ENCODE measurements at regions not wholly inside any gene's neighbourhood (a gene's known extent, or its start where the extent isn't known, plus 50 kb on each side); places are given as distances from the start of the nearest gene placed in this dataset.

DNA sequence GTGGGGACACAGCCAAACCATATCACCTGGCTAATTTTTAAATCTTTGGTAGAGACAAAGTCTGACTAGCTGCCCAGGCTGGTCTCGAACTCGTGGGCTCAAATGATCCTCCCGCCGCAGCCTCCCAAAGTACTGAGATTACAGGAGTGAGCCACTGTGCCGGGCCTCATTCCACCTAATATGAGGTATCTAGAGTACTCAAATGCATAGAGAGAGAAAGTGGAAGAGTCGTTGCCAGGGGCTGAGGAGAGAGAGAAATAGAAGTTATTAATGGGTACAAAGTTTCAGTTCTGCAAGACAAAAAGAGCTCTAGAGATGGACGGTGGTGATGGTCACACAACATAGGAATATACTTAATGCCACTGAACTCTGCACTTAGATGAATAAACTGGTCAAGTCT, 119.6 kb downstream of the TOMM20 start (continued):
- TF ChIP-seq, protein P1, sequence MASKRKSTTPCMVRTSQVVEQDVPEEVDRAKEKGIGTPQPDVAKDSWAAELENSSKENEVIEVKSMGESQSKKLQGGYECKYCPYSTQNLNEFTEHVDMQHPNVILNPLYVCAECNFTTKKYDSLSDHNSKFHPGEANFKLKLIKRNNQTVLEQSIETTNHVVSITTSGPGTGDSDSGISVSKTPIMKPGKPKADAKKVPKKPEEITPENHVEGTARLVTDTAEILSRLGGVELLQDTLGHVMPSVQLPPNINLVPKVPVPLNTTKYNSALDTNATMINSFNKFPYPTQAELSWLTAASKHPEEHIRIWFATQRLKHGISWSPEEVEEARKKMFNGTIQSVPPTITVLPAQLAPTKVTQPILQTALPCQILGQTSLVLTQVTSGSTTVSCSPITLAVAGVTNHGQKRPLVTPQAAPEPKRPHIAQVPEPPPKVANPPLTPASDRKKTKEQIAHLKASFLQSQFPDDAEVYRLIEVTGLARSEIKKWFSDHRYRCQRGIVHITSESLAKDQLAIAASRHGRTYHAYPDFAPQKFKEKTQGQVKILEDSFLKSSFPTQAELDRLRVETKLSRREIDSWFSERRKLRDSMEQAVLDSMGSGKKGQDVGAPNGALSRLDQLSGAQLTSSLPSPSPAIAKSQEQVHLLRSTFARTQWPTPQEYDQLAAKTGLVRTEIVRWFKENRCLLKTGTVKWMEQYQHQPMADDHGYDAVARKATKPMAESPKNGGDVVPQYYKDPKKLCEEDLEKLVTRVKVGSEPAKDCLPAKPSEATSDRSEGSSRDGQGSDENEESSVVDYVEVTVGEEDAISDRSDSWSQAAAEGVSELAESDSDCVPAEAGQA (IDR thresholded peaks at IDR 0.05; ENCODE audit: low read depth), result no peak
- TF ChIP-seq, protein P1 (CRISPR knock-in tag; IDR thresholded peaks at IDR 0.05; ENCODE audit: borderline replicate concordance), result no peak
- TF ChIP-seq SRSF4 (IDR thresholded peaks at IDR 0.05; ENCODE audit: low read depth, low read length, poor library complexity, severe bottlenecking) (no peak), SUZ12 (IDR thresholded peaks at IDR 0.05; ENCODE audit: low read depth, low read length) (no peak), MIER2 (CRISPR knock-in tag; IDR thresholded peaks at IDR 0.05) (no peak)
- TF ChIP-seq, protein P2, sequence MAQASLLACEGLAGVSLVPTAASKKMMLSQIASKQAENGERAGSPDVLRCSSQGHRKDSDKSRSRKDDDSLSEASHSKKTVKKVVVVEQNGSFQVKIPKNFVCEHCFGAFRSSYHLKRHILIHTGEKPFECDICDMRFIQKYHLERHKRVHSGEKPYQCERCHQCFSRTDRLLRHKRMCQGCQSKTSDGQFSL (CRISPR knock-in tag; IDR thresholded peaks at IDR 0.05), result no peak

DNA sequence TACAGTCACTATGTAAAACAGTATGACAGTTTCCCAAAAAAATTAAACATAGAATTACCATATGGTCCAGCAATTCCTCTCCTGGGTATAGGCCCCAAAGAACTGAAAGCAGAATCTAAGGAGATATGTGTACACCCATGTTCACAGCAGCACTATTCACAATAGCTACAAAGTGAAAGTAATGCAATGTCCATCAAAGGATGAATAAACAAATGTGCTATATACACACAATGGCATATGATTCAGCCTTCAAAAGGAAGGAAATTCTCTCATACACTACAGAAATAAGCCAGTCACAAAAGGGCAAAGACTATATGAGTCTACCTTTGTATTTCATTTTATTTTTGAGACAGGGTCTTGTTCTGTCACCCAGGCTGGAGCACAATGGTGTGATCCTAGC, 120.4 kb downstream of the TOMM20 start:
- in situ Hi-C loops (cut with HindIII; ENCODE audit: extremely low pct_ligation_motif_present, low pct_unique_long_range_greater_than_20kb), result no loop called here
- POLR2A ChIA-PET, result interaction anchor here (1.9 kb wide), 1 partner anchor 65 kb away, joined by 4 read pairs; no protein-coding TSS in a partner anchor
- H3K27me3 ChIP-seq (ENCODE audit: control insufficient read depth in 1 of 2, insufficient read depth in 2 of 2, low read length in 2 of 2), result no peaks in the 10 kb centered on the region
- BruUV-seq (replicated peaks), result no TSS peak
- no peaks in the 10 kb centered on the region for H3K79me2 ChIP-seq (ENCODE audit: insufficient read depth, low read length)
- ATAC-seq (no peak), DNase-seq (ENCODE audit: low spot score) (no peak), FAIRE-seq (no peak)
- no peak overlapping the region for H3K27ac ChIP-seq (ENCODE audit: extremely low read length, insufficient read depth, low read length)
- no peaks in the 10 kb centered on the region for H4K20me1 ChIP-seq (ENCODE audit: insufficient read depth, low read length)
- intact Hi-C loops (cut with micrococcal nuclease; ENCODE audit: unreplicated experiment), result no loop called here
- TF ChIP-seq ZIK1 (CRISPR knock-in tag; IDR thresholded peaks at IDR 0.05; ENCODE audit: borderline replicate concordance, low read depth), result no peak
- TF ChIP-seq ZNF550 (CRISPR knock-in tag; IDR thresholded peaks at IDR 0.05; ENCODE audit: borderline replicate concordance), result no peak
- TF ChIP-seq KLF11 (CRISPR knock-in tag; IDR thresholded peaks at IDR 0.05), result no peak
- TF ChIP-seq ADNP (CRISPR knock-in tag; IDR thresholded peaks at IDR 0.05), result no peak
- TF ChIP-seq, protein P3, sequence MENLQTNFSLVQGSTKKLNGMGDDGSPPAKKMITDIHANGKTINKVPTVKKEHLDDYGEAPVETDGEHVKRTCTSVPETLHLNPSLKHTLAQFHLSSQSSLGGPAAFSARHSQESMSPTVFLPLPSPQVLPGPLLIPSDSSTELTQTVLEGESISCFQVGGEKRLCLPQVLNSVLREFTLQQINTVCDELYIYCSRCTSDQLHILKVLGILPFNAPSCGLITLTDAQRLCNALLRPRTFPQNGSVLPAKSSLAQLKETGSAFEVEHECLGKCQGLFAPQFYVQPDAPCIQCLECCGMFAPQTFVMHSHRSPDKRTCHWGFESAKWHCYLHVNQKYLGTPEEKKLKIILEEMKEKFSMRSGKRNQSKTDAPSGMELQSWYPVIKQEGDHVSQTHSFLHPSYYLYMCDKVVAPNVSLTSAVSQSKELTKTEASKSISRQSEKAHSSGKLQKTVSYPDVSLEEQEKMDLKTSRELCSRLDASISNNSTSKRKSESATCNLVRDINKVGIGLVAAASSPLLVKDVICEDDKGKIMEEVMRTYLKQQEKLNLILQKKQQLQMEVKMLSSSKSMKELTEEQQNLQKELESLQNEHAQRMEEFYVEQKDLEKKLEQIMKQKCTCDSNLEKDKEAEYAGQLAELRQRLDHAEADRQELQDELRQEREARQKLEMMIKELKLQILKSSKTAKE (CRISPR knock-in tag; IDR thresholded peaks at IDR 0.05; ENCODE audit: borderline replicate concordance), result no peak
- TF ChIP-seq JUN (CRISPR knock-in tag; IDR thresholded peaks at IDR 0.05), result no peak
- TF ChIP-seq KDM5A (IDR thresholded peaks at IDR 0.05; ENCODE audit: borderline replicate concordance, low read length), result no peak
- H3K9me3 ChIP-seq (ENCODE audit: low read length), result no peaks in the 10 kb centered on the region
- H3K4me2 ChIP-seq (ENCODE audit: low read depth, low read length), result no peak overlapping the region
- H3K4me1 ChIP-seq (ENCODE audit: insufficient read depth, low read length), result peaks cover 15% of the 10 kb centered on the region
- CTCF ChIA-PET (ENCODE audit: low intra/inter-chr PET ratio, low total read pairs), result no interaction called here
- no peak overlapping the region for H3K4me3 ChIP-seq (replicated peaks in 1 of 3; ENCODE audit: insufficient read depth in 1 of 3, low read depth in 2 of 3, low read length in 3 of 3)
- H3K9ac ChIP-seq (ENCODE audit: insufficient read depth, low read depth, low read length), result no peak overlapping the region
- H2AFZ ChIP-seq (ENCODE audit: low read length), result no peak overlapping the region
- no peaks in the 10 kb centered on the region for H3K36me3 ChIP-seq (replicated peaks in 1 of 2; ENCODE audit: control insufficient read depth in 1 of 2, insufficient read depth in 2 of 2, low read length in 2 of 2)
